HCT116 (cell line): ENCODE measurements at regions not wholly inside any gene's neighbourhood (a gene's known extent, or its start where the extent isn't known, plus 50 kb on each side); places are given as distances from the start of the nearest gene placed in this dataset.

ENCODE experiments used
- ATAC-seq: fragments of 200-7000 bp; cut with Tn5 transposase; 2 replicates; pipeline ENCODE4 v1.9.1; 2020; ENCODE audit warnings: mild to moderate bottlenecking, moderate library complexity
- BruUV-seq: library from RNA; stranded (reverse); fragments of 400-500 nt; replicated peaks from 2 replicates; lab custom pipeline; 2021; lab: Mats Ljungman, UMichigan
- CTCF ChIA-PET: fragments of 300-600 bp; sonication (Branson Sonifier 250); formaldehyde crosslinking; loops from one replicate; lab custom pipeline; 2021; ENCODE audit warnings: antibody characterized with exemption; lab: Charles Lee
- POLR2A ChIA-PET: fragments of 300-600, 350-600 bp; sonication (Branson Sonifier 250); formaldehyde crosslinking; loops from one replicate; lab custom pipeline; 2021; ENCODE audit warnings: antibody characterized with exemption; lab: Charles Lee
- RAD21 ChIA-PET, 2 experiments: fragments of 300-600 bp; sonication (Branson Sonifier 250); formaldehyde crosslinking; loops; one replicate each; lab custom pipeline; 2023; ENCODE audit warnings: low total read pairs in 2 of 2; ENCODE audit not compliant: uncharacterized antibody in 2 of 2, unreplicated experiment in 2 of 2, low non-redundant PET in 1 of 2; lab: Charles Lee
- DNase-seq: peaks from one replicate; pipeline ENCODE4 v3.0.0-alpha.2; 2010; ENCODE audit warnings: low read depth, low spot score
- H2AFZ ChIP-seq: fragments of 200-600 bp; shearing (Covaris generic), sonication (generic); 2 replicates; pipeline ENCODE4 v1.6.1; 2017; ENCODE audit warnings: low read depth, mixed run types, mixed read lengths, antibody characterized with exemption, low read length; ENCODE audit not compliant: poor library complexity, severe bottlenecking
- H3K27ac ChIP-seq: 2 replicates; pipeline ENCODE4 v1.5.1; 2012; ENCODE audit warnings: low read depth, low read length
- H3K27me3 ChIP-seq: fragments of 200-600 bp; sonication (generic); 2 replicates; pipeline ENCODE4 v1.6.1; 2016; ENCODE audit warnings: mixed run types, low read length, mixed read lengths; ENCODE audit not compliant: insufficient read depth
- H3K36me3 ChIP-seq, 2 experiments: fragments of 200-500 bp in 1 of 2; fragments of 200-600 bp in 1 of 2; sonication (Bioruptor generic) in 1 of 2; sonication (generic) in 1 of 2; 2 replicates each; pipeline versions ENCODE4 v1.5.1 to v1.6.1; 2014 to 2016; ENCODE audit warnings: low read length in 2 of 2, inconsistent platforms in 1 of 2, mixed read lengths in 1 of 2, mixed run types in 1 of 2; ENCODE audit not compliant: insufficient read depth in 2 of 2, control insufficient read depth in 1 of 2
- H3K4me1 ChIP-seq, 2 experiments: fragments of 200-600 bp in 1 of 2; sonication (generic) in 1 of 2; 2 replicates each; pipeline versions ENCODE4 v1.5.1 to v1.6.1; 2012 to 2017; ENCODE audit warnings: low read length in 2 of 2, inconsistent platforms in 1 of 2, mild to moderate bottlenecking in 1 of 2, mixed read lengths in 1 of 2, mixed run types in 1 of 2, moderate library complexity in 1 of 2; ENCODE audit not compliant: insufficient read depth in 2 of 2, control insufficient read depth in 1 of 2
- H3K4me2 ChIP-seq: fragments of 200-600 bp; sonication (generic); 2 replicates; pipeline ENCODE4 v1.6.1; 2017; ENCODE audit warnings: mixed run types, low read length, mixed read lengths
- H3K4me3 ChIP-seq, 2 experiments: fragments of 200-600 bp in 1 of 2; sonication (generic) in 1 of 2; replicated peaks in 1 of 2; 2 replicates each; pipeline ENCODE4 v1.5.1; 2011 to 2016; ENCODE audit warnings: low read length in 2 of 2, control low read depth in 1 of 2, low read depth in 1 of 2, mild to moderate bottlenecking in 1 of 2, mixed read lengths in 1 of 2, mixed run types in 1 of 2
- H3K79me2 ChIP-seq: fragments of 200-600 bp; sonication (generic); 2 replicates; pipeline ENCODE4 v1.6.1; 2017; ENCODE audit warnings: mild to moderate bottlenecking, mixed run types, low read length, moderate library complexity, mixed read lengths; ENCODE audit not compliant: insufficient read depth
- H3K9ac ChIP-seq: fragments of 200-600 bp; sonication (generic); 2 replicates; pipeline ENCODE4 v1.6.1; 2016; ENCODE audit warnings: low read length, mixed read lengths
- H3K9me2 ChIP-seq: fragments of 200-600 bp; sonication (generic), shearing (Covaris generic); 2 replicates; pipeline ENCODE4 v1.6.1; 2017; ENCODE audit warnings: mixed run types, mild to moderate bottlenecking, moderate library complexity; ENCODE audit not compliant: insufficient read depth
- H3K9me3 ChIP-seq, 2 experiments: fragments of 200-500 bp in 1 of 2; fragments of 200-600 bp in 1 of 2; sonication (Bioruptor generic) in 1 of 2; sonication (generic) in 1 of 2; 2 replicates each; pipeline ENCODE4 v1.6.1; 2014 to 2017; ENCODE audit warnings: low read length in 2 of 2, mixed read lengths in 2 of 2, inconsistent platforms in 1 of 2, low read depth in 1 of 2, mild to moderate bottlenecking in 1 of 2, mixed run types in 1 of 2, moderate library complexity in 1 of 2; ENCODE audit not compliant: control insufficient read depth in 1 of 2, insufficient read depth in 1 of 2
- H4K20me1 ChIP-seq: fragments of 200-600 bp; sonication (generic), shearing (Covaris generic); 2 replicates; pipeline ENCODE4 v1.6.1; 2017; ENCODE audit warnings: mixed run types, mild to moderate bottlenecking, moderate library complexity; ENCODE audit not compliant: insufficient read depth
- ATF3 ChIP-seq: IDR thresholded peaks from 2 replicates; pipeline ENCODE4 v1.6.1; 2012
- CEBPB ChIP-seq: IDR thresholded peaks from 2 replicates; pipeline ENCODE4 v1.6.1; 2012; ENCODE audit warnings: low read depth
- CTCF ChIP-seq, 3 experiments: fragments of 200-600 bp in 1 of 3; sonication (generic) in 1 of 3; IDR thresholded peaks in 2 of 3; conservative IDR thresholded peaks in 1 of 3; 2 replicates each; pipeline ENCODE4 v1.5.1; 2012 to 2017; ENCODE audit warnings: low read depth in 2 of 3, low read length in 2 of 3, antibody characterized with exemption in 1 of 3, borderline replicate concordance in 1 of 3, control low read depth in 1 of 3, mild to moderate bottlenecking in 1 of 3, mixed read lengths in 1 of 3, mixed run types in 1 of 3, moderate library complexity in 1 of 3; ENCODE audit not compliant: insufficient read depth in 1 of 3
- EZH2phosphoT487 ChIP-seq: fragments of 200-600 bp; IDR thresholded peaks from 2 replicates; pipeline ENCODE4 v1.6.1; 2018; ENCODE audit warnings: antibody characterized with exemption, borderline replicate concordance
- FOSL1 ChIP-seq: IDR thresholded peaks from 2 replicates; pipeline ENCODE4 v1.6.1; 2012; ENCODE audit warnings: low read depth
- JUND ChIP-seq: IDR thresholded peaks from 2 replicates; pipeline ENCODE4 v1.6.1; 2012
- MAX ChIP-seq: IDR thresholded peaks from 2 replicates; pipeline ENCODE4 v1.6.1; 2012
- POLR2AphosphoS5 ChIP-seq: IDR thresholded peaks from 2 replicates; pipeline ENCODE4 v1.6.1; 2011; ENCODE audit warnings: mild to moderate bottlenecking, low read depth, low read length, moderate library complexity
- RAD21 ChIP-seq: IDR thresholded peaks from 2 replicates; pipeline ENCODE4 v1.6.1; 2012; ENCODE audit warnings: low read depth, mild to moderate bottlenecking
- REST ChIP-seq: IDR thresholded peaks from 2 replicates; pipeline ENCODE4 v1.6.1; 2012; ENCODE audit warnings: low read depth
- SIN3A ChIP-seq: IDR thresholded peaks from 2 replicates; pipeline ENCODE4 v1.6.1; 2012; ENCODE audit warnings: low read depth
- SRF ChIP-seq: IDR thresholded peaks from 2 replicates; pipeline ENCODE4 v1.6.1; 2012; ENCODE audit warnings: low read depth
- ZBTB33 ChIP-seq: IDR thresholded peaks from 2 replicates; pipeline ENCODE4 v1.6.1; 2011; ENCODE audit warnings: mild to moderate bottlenecking, low read length, moderate library complexity; ENCODE audit not compliant: insufficient replicate concordance; ENCODE audit errors: extremely low read depth
- intact Hi-C: fragments of 100-400 bp; cut with micrococcal nuclease; formaldehyde crosslinking; loops from 2 replicates; pipeline ENCODE4 v1.10.0; 2022

- ChIA-PET POLR2A (no interaction called here), RAD21 (no interaction called here), CTCF (no interaction called here)
- no peak overlapping the region for H3K4me2 ChIP-seq
- TF ChIP-seq SRF, result no peak
- TF ChIP-seq MAX, result no peak
- no peak for TF ChIP-seq JUND
- TF ChIP-seq ATF3, result no peak
- no peaks in the 10 kb centered on the region for H3K9me3 ChIP-seq
- H2AFZ ChIP-seq, result no peak overlapping the region
- no peak overlapping the region for H3K9ac ChIP-seq
- H3K9me2 ChIP-seq, result no peaks in the 10 kb centered on the region
- no TSS peak for BruUV-seq
- no peak for DNase-seq
- no peaks in the 10 kb centered on the region for H3K36me3 ChIP-seq
- intact Hi-C loops, result no loop called here
- H3K4me1 ChIP-seq, result no peaks in the 10 kb centered on the region
- H3K79me2 ChIP-seq, result no peaks in the 10 kb centered on the region
- H3K27ac ChIP-seq, result no peak overlapping the region
- no peaks in the 10 kb centered on the region for H4K20me1 ChIP-seq
- no peak overlapping the region for H3K4me3 ChIP-seq
- no peak for ATAC-seq
- H3K27me3 ChIP-seq, result no peaks in the 10 kb centered on the region
These were observed 651.5 kb downstream of the FSCB start for GRCh38 chr14:43855556-43855955.

GRCh38 chr14:43853541-43853940, 653.5 kb downstream of the FSCB start:
- Histone ChIP-seq H3K27me3 (no peaks in the 10 kb centered on the region), H3K4me1 (no peaks in the 10 kb centered on the region), H4K20me1 (no peaks in the 10 kb centered on the region), H3K4me2 (no peak overlapping the region), H3K36me3 (no peaks in the 10 kb centered on the region), H3K4me3 (no peak overlapping the region), H2AFZ (no peak overlapping the region), H3K27ac (no peak overlapping the region), H3K9ac (no peak overlapping the region), H3K9me2 (no peaks in the 10 kb centered on the region), H3K9me3 (no peaks in the 10 kb centered on the region), H3K79me2 (no peaks in the 10 kb centered on the region)
- ChIA-PET RAD21 (no interaction called here), CTCF (no interaction called here), POLR2A (no interaction called here)
- intact Hi-C loops, result no loop called here
- no peak for DNase-seq
- ATAC-seq, result no peak
- BruUV-seq, result no TSS peak
- TF ChIP-seq CEBPB, result no peak
- TF ChIP-seq SIN3A, result no peak
- TF ChIP-seq ATF3, result no peak
- no peak for TF ChIP-seq FOSL1
- TF ChIP-seq POLR2AphosphoS5, result no peak
- TF ChIP-seq EZH2phosphoT487, result no peak
- no peak for TF ChIP-seq ZBTB33
- TF ChIP-seq RAD21, result no peak
- no peak for TF ChIP-seq REST
- no peak for TF ChIP-seq CTCF (IDR thresholded peaks at IDR 0.05 in 2 of 3, conservative IDR thresholded peaks at IDR 0.05 in 1 of 3; ENCODE audit: borderline replicate concordance in 1 of 3, insufficient read depth in 1 of 3, low read depth in 2 of 3, low read length in 2 of 3)
